Upper lobe of left lung (tissue), 6 donors: ENCODE measurements at regions not wholly inside any gene's neighbourhood (a gene's known extent, or its start where the extent isn't known, plus 50 kb on each side); places are given as distances from the start of the nearest gene placed in this dataset.

Source experiments
- ATAC-seq, 2 donors: fragments of 200-7000 bp; cut with Tn5 transposase; one replicate each; pipeline ENCODE4 v1.9.1; 2022; ENCODE audit warnings: mild to moderate bottlenecking in 2 of 2, moderate library complexity in 2 of 2; ENCODE audit not compliant: low FRiP score in 2 of 2
- DNase-seq, 2 donors: peaks; one replicate each; pipeline ENCODE4 v3.0.0-alpha.2; 2019 to 2020
- H3K27ac ChIP-seq, 4 donors: fragments of 200-600 bp; sonication (generic); one replicate each; pipeline ENCODE4 v1.5.1; 2016 to 2019
- H3K27me3 ChIP-seq, 4 donors: fragments of 200-600 bp; sonication (generic); one replicate each; pipeline ENCODE4 v1.5.1; 2017 to 2019
- H3K36me3 ChIP-seq, 4 donors: fragments of 200-600 bp; sonication (generic); one replicate each; pipeline ENCODE4 v1.5.1; 2016 to 2019
- H3K4me1 ChIP-seq, 4 donors: fragments of 200-600 bp; sonication (generic); one replicate each; pipeline ENCODE4 v1.5.1; 2018 to 2019
- H3K4me3 ChIP-seq, 4 donors: fragments of 200-600 bp; sonication (generic); one replicate each; pipeline ENCODE4 v1.5.1; 2017 to 2019; ENCODE audit warnings: mild to moderate bottlenecking in 2 of 4, moderate library complexity in 1 of 4
- H3K9me3 ChIP-seq, 4 donors: fragments of 200-600 bp; sonication (generic); one replicate each; pipeline ENCODE4 v1.5.1; 2018 to 2019
- EP300 ChIP-seq, 4 donors: sonication (generic); formaldehyde crosslinking; IDR thresholded peaks; one replicate each; pipeline ENCODE4 v1.5.1; 2017; ENCODE audit warnings: antibody characterized with exemption in 4 of 4, control low read depth in 2 of 4
- POLR2A ChIP-seq, 4 donors: fragments of 450-650 bp; IDR thresholded peaks; one replicate each; pipeline ENCODE4 v1.5.1; 2016 to 2017; ENCODE audit warnings: antibody characterized with exemption in 4 of 4, mild to moderate bottlenecking in 2 of 4
- POLR2AphosphoS5 ChIP-seq, 2 donors: sonication (generic); formaldehyde crosslinking; IDR thresholded peaks; one replicate each; pipeline ENCODE4 v1.5.1; 2017; ENCODE audit warnings: antibody characterized with exemption in 2 of 2
- WGBS, 2 donors: methylation state at CpG; one replicate each; pipeline ENCODE4 v1.1.5; 2017 to 2018; 5-methylcytosine and 5-hydroxymethylcytosine counted together
- TF ChIP-seq, protein P1 (sequence below), 6 experiments: fragments of 450-650 bp in 4 of 6; fragments of 200-600 bp in 2 of 6; sonication (generic) in 2 of 6; IDR thresholded peaks; one replicate each; pipeline ENCODE4 v1.5.1; 2016 to 2019; ENCODE audit warnings: antibody characterized with exemption in 6 of 6
- donor health status: DM: no; HTN: no; CAD: no; lungs with moderate emphysema.
- donor health status: DM: no; HTN: yes; CAD: no; lungs with severe emphysema.

DNA sequence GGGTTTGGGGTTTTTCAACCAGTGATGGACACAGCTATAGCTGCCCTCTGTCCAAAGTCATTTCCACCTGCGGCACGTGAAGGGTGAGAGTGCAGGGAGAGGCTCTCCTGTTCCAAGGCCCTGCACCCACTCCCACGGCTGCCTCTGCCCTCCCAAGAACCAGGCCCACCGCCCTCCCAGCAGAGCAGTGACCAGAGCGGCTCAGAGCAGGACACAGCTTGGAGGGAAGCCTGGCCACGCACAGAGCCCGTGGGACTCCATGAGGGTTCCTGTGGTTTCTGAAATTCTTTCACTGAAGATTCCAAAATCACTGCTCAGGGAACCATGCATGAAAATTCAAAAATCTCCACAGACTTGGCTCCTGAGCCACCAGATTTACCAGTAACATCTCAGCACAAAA lies 67.3 kb upstream of the SALL3 start:
- Histone ChIP-seq H3K27ac (no peak overlapping the region), H3K4me1 (no peaks in the 10 kb centered on the region), H3K9me3 (no peaks in the 10 kb centered on the region), H3K4me3 (no peak overlapping the region), H3K36me3 (no peaks in the 10 kb centered on the region), H3K27me3 (no peaks in the 10 kb centered on the region)
- ATAC-seq (peak in 1 of 2 donors; percentile 51), DNase-seq (no peak)
- WGBS, 2 donors: 83% methylated on average over 4 to 7 of the region's 7 CpGs
- no peak for TF ChIP-seq POLR2A (IDR thresholded peaks at IDR 0.05)
- TF ChIP-seq EP300 (IDR thresholded peaks at IDR 0.05): no peak
- TF ChIP-seq, protein P1, sequence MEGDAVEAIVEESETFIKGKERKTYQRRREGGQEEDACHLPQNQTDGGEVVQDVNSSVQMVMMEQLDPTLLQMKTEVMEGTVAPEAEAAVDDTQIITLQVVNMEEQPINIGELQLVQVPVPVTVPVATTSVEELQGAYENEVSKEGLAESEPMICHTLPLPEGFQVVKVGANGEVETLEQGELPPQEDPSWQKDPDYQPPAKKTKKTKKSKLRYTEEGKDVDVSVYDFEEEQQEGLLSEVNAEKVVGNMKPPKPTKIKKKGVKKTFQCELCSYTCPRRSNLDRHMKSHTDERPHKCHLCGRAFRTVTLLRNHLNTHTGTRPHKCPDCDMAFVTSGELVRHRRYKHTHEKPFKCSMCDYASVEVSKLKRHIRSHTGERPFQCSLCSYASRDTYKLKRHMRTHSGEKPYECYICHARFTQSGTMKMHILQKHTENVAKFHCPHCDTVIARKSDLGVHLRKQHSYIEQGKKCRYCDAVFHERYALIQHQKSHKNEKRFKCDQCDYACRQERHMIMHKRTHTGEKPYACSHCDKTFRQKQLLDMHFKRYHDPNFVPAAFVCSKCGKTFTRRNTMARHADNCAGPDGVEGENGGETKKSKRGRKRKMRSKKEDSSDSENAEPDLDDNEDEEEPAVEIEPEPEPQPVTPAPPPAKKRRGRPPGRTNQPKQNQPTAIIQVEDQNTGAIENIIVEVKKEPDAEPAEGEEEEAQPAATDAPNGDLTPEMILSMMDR (IDR thresholded peaks at IDR 0.05): no peak
- no peak for TF ChIP-seq POLR2AphosphoS5 (IDR thresholded peaks at IDR 0.05)

DNA sequence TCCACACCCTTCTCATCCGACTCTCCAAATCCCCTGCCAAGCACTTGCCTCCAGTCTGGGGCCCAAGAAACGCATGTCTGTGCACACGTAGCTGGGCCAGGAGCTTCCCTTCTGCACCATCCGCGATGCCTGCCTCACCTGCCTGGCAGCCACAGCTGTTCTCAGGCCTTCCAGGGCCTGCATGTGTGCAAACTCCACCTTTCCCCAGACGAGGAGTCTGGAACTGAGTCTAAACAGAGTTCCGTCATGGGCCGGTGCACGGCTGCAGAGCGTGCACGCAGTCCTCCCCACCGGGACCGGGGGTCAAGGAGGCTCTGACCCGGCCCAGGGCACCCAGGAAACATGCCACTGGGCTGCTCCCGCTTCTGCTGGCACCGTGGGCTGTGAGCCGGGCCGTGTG lies 66.8 kb upstream of the SALL3 start:
- H3K27me3 ChIP-seq: no peaks in the 10 kb centered on the region
- no peak overlapping the region for H3K4me3 ChIP-seq
- no peak for DNase-seq
- H3K4me1 ChIP-seq: no peaks in the 10 kb centered on the region
- H3K27ac ChIP-seq: no peak overlapping the region
- WGBS, 2 donors: 66 to 87% methylated on average over 11 to 18 of the region's 18 CpGs
- no peak for TF ChIP-seq POLR2AphosphoS5 (IDR thresholded peaks at IDR 0.05)
- TF ChIP-seq, protein P1 (IDR thresholded peaks at IDR 0.05): no peak
- TF ChIP-seq EP300 (IDR thresholded peaks at IDR 0.05): no peak
- TF ChIP-seq POLR2A (IDR thresholded peaks at IDR 0.05): no peak
- no peaks in the 10 kb centered on the region for H3K9me3 ChIP-seq
- ATAC-seq: no peak
- H3K36me3 ChIP-seq: no peaks in the 10 kb centered on the region

DNA sequence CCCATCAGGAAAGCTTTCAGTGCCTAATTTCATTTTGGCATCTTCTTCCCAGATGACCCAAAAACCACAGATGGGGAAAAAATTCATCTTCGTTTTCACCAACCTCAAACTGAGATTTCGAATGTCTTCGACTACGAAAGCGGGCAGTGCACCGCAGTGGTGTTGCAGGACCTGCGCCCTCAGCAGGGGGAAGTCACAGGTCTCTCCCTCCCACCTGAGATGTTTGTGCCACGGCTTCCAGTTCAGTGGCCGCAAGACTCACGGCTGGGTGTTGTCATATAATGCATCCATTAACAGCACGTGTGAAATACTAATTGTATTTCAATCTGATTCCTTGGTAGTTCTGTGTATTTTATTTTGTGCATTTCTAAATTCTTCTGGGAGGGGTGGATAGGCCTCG lies 66.2 kb upstream of the SALL3 start:
- TF ChIP-seq EP300 (IDR thresholded peaks at IDR 0.05): no peak
- no peak for TF ChIP-seq POLR2AphosphoS5 (IDR thresholded peaks at IDR 0.05)
- TF ChIP-seq POLR2A (IDR thresholded peaks at IDR 0.05): no peak
- TF ChIP-seq, protein P1 (IDR thresholded peaks at IDR 0.05): no peak
- H3K4me1 ChIP-seq: no peaks in the 10 kb centered on the region
- no peaks in the 10 kb centered on the region for H3K36me3 ChIP-seq
- no peaks in the 10 kb centered on the region for H3K9me3 ChIP-seq
- no peak overlapping the region for H3K27ac ChIP-seq
- WGBS, 2 donors: 85 to 88% methylated on average over 12 of the region's 12 CpGs
- no peak overlapping the region for H3K4me3 ChIP-seq
- ATAC-seq (no peak), DNase-seq (no peak)
- no peaks in the 10 kb centered on the region for H3K27me3 ChIP-seq

DNA sequence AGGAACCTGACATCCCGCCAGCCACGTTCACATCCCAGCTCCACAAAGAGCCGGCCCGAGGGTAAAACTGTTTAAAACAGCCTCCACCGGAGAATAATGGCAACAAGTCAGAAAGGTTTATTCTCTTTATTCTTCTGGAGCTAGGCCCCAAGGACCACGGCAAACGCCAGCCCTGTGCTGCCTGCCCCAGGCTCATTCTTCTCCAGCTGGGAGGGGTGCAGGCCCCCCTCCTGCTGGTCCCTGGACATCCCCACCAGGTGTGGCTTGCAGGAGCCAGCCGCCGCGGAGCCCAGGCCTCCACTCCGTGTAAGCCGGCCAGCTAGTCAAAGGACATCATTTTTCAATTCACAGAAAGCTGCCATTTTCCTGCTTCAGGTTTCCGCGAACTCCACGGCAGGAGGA lies 65.8 kb upstream of the SALL3 start:
- no peak for DNase-seq
- Histone ChIP-seq H3K36me3 (no peaks in the 10 kb centered on the region), H3K27ac (no peak overlapping the region), H3K9me3 (no peaks in the 10 kb centered on the region), H3K4me3 (no peak overlapping the region), H3K27me3 (no peaks in the 10 kb centered on the region), H3K4me1 (no peaks in the 10 kb centered on the region)
- no peak for ATAC-seq
- TF ChIP-seq POLR2AphosphoS5 (IDR thresholded peaks at IDR 0.05): no peak
- TF ChIP-seq, protein P1 (IDR thresholded peaks at IDR 0.05): no peak
- TF ChIP-seq POLR2A (IDR thresholded peaks at IDR 0.05): no peak
- TF ChIP-seq EP300 (IDR thresholded peaks at IDR 0.05): no peak
- WGBS, 2 donors: 79 to 82% methylated on average over 13 to 15 of the region's 15 CpGs

DNA sequence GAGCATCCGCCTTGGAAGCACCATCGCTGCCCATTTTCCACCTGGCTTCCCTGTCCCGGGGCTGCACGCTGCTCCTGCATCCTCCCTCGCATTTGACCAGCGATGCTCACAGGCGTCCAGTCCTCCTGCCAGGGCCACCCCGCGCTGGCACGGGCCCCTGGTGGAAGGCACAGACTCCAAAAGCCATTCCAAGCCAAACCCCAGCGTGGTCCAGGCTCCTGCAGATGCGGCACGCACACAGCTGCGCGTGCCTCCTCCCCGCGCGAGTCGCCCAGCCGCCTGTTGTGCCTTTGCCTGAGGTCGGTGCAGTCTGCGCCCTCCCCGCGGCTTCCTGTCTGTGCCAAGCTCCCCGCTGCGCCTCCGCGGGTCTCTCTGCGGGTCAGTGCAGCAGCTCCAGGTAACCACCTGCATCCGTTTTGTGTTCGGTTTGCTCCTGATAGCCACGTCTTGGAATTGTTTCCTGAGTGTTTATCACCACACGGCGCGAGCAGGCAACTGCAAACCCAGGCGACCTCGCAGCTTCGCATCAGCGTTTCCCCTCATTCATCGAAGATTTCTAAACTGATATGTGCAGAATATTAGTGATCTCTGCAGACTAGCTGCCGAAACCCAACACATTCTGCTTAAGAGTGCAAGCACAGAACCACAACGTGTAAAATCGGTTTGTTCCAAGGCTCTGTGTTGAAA lies 65.2 kb upstream of the SALL3 start:
- H3K9me3 ChIP-seq: no peaks in the 10 kb centered on the region
- no peaks in the 10 kb centered on the region for H3K4me1 ChIP-seq
- no peaks in the 10 kb centered on the region for H3K36me3 ChIP-seq
- ATAC-seq: no peak
- H3K27me3 ChIP-seq: no peaks in the 10 kb centered on the region
- no peak overlapping the region for H3K4me3 ChIP-seq
- DNase-seq: peak in 1 of 2 donors; percentile 81
- 61 to 92% methylated on average over 37 to 39 of the region's 43 CpGs for WGBS, 2 donors
- no peak overlapping the region for H3K27ac ChIP-seq
- TF ChIP-seq EP300 (IDR thresholded peaks at IDR 0.05): no peak
- TF ChIP-seq POLR2AphosphoS5 (IDR thresholded peaks at IDR 0.05): no peak
- TF ChIP-seq, protein P1 (IDR thresholded peaks at IDR 0.05): no peak
- TF ChIP-seq POLR2A (IDR thresholded peaks at IDR 0.05): no peak
